Stimulated activated CD8-positive, alpha-beta memory T cell treated with anti-CD3 and anti-CD28 coated beads, Interleukin-15, amount 100 ng/mL, for 24 hours (primary cell): ENCODE measurements at regions not wholly inside any gene's neighbourhood (a gene's known extent, or its start where the extent isn't known, plus 50 kb on each side); places are given as distances from the start of the nearest gene placed in this dataset.
"Not testable (repeated sequence)": the region's sequence is repeated elsewhere in the genome, so short reads cannot be mapped to it uniquely, and the experiment has no call there.

ENCODE experiments used
- DNase-seq: peaks from one replicate; pipeline ENCODE4 v3.0.0-alpha.2; 2020; ENCODE audit warnings: low read depth

DNA sequence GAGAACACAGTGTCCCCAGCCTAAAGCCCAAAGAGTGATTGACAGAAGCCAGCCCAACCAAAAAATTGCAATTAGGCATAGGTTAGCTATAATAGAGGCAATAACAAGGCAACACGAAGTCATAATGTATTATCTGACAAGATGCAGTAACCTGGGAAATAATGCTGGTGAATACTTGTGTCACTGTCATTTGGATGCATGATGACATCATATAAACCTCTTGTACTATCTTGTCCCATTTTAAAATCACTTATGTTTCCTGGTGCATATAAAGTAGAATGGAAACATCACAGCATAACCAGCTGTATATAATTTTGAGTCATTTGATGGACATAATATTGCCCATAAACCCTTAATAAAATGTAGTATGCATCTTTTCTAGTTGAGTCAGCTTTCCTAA, 1138.3 kb upstream of the LRRTM3 start:
- DNase-seq = no peak

DNA sequence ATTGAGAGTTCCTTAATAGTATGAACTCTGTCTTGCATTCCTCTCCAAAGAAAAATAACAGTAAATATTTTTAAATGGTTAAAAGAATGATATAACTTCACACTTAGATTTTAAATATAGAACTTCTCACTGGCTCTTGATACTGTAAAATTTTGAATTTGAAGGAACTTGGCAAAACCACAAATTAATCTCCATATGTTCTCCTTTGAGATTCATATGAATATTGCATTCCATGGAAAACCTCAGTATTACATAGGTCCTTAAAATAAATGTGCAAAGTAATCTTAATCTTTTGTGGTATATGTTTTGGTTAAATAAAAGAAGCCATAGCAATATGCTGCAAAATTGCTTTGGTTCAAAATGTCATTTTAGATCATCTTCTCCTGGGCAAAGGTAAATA, 1137.6 kb upstream of the LRRTM3 start:
- no peak for DNase-seq

DNA sequence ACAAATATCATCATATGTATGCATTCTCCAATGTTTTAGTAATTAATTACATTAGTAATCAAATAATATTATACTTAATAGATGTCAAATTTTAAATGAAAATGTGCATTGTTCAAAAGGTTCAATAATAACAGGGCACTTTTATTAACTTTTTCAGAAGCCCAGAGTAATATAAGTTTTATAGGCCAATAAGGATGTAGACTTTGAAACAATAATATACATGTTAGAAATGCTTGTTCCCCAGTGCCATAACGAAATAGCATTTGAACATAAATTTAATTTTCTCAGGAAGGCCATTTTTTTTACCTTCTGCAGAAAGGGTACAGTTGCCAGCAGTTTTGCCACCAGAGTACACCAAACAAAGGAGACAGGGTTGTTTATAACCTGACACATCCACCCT, 1133.9 kb upstream of the LRRTM3 start:
- no peak for DNase-seq

DNA sequence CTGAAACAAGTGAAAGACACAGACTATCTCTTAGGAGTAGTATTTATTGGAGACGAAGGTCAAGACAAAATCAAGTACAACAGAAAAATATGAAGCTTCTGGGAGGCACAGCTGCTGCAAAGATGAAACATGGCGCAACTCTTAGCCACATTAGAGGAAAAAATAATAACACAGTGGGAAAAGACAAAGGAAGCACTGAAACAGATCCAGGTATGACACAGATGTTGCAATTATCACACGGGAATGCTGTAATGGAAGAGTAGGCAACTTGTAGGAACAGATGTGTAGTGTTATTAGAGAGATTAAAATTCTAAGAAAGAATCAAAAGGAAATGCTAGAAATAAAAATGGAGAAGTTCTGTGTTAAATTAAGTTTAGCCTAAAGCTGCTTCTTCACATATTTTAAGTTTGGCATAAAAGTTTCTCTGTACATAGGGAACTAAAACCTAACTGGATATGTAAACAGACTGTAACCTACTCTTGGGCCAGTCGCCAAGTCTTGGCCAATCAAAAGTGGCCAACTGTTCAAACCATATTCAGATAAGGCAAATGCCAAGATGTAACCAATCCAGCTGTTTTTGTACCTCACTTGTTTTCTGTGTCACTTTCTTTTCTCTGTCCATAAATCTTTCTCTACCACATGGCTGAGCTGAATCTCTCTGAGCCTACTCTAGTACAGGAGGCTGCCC, 1132.0 kb upstream of the LRRTM3 start:
- no peak for DNase-seq

DNA sequence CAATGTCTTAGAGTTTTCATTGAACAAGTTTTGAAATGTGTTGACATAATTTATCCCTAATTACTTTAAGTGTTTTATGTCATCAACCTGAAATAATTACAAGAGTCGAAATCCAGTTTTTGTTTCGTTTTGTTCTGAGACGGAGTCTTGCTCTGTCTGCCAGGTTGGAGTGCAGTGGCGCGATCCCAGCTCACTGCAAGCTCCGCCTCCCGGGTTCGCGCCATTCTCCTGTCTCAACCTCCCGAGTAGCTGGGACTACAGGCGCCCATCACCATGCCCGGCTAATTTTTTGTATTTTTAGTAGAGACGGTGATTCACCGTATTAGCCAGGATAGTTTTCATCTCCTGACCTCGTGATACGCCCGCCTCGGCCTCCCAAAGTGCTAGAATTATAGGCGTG, 1131.0 kb upstream of the LRRTM3 start:
- not testable (repeated sequence) for DNase-seq

DNA sequence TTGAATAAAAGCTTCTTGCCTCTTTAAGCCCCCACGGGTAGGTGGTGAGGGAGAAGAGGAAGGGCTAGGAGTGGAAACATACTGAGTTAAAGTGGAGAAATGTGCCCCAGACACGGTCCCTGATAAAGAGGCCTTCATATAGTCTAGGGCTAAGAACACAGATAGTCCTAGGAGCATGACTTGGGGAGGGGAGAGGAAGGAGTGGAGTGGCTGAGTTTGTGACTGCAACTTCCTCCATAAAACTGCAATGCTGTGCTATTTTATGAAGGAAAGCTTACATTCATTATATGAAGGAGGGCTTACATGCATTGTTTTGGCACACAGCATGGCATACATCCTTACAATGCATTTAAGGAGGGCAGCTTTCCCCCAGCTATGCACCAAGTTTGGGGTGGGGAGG, 1129.4 kb upstream of the LRRTM3 start:
- DNase-seq = no peak

DNA sequence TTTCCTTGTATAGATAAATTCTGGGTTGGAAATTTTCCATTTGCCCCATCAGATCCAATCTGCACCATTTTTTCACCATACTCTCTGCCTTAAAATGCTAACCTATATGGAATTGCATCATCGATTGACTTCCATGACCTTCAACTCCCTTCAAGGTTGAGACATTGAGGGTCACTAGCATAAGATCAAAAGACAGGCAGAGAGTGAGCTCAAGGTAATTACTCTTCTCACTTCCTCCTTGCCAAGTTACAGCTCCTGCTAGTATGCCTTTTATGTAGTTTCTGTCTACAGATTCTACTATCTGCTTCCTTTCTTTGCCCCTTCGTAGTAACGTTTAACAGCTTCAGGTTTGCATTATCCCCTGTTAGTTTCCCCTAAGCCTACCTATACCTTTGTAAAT, 1127.7 kb upstream of the LRRTM3 start:
- DNase-seq = no peak

DNA sequence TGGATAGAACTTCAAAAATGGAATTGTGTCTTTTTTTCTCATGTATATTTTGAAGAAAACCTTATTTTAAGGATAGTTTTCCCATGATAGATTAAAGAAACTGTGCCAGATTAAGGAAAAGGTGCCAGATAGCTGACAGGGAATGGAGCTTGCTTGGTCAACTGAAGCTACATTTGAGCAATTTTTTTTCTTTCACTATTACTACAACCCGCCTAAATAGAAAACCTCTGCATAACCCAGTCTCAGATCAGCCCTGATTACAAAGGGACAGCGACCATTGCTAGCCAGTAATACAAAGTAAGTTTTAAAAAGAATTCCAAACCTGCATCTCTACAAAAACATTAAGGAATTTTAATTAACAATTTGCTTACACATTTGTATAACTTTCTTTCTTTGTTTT, 1123.4 kb upstream of the LRRTM3 start:
- DNase-seq = no peak

DNA sequence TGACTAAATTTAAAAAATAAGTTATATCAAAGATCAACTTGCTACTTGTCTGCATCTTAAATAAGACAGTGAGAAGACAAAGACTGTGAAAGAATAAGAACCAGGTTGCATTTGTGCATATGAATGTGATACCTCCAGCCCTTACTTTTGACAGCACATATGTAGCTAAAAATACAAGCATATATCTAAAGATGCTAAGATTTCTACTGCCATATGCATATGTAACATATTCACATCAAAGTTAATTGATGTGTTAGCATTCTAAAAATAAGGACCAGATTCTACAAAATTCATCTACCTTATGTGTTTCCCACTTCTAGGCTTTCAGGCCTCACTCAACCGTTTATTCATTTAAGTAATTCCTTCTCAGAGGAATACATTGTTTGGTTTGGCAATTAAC, 1120.3 kb upstream of the LRRTM3 start:
- no peak for DNase-seq

DNA sequence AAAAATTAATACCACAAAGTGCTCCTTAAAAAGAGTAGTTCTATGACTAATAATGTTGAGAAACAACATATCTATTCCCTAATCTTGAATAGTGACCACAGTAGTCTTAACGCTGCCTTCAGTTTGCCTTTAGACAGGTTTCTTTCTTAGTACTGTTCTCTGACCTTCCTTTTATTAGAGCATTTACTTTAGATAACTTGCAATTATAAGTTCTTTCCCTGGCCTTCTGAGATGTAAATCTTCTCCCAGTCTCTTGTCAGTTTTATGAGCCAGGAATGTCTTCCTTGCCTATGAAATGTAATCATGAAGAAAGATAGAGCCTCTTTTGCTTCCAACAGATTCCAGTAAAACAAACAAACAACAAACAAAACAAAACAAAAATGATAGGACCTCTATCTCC, 1119.8 kb upstream of the LRRTM3 start:
- no peak for DNase-seq

DNA sequence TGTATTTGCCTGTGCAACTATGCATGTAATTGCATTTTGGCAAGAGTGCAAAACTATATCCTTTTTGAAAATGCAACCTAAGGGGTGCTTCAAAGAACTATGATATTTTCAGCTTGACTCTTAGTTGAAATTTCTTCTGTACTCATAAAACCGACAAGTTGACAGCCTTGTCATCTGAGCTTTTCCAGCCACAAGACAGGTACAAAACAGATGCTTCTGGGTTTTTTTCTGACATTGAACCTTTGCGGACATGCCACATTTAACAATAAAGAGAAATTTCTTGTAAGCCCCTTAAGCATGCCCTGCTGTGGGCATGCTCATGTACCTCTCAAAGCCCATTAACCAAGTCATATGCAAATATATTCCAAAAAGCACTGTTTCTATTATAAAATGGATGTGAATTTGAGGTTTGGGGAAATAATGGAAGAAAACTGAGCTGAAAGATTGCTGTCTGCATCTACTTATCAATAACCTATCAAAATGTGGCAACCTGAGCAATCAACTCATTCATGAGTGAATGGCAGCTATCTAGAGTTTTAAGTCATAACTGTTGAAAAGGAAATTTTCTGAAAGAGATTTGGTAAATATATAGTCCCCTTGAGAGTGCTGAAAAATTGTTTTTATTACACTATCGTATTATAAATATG, 1117.0 kb upstream of the LRRTM3 start:
- DNase-seq = no peak

DNA sequence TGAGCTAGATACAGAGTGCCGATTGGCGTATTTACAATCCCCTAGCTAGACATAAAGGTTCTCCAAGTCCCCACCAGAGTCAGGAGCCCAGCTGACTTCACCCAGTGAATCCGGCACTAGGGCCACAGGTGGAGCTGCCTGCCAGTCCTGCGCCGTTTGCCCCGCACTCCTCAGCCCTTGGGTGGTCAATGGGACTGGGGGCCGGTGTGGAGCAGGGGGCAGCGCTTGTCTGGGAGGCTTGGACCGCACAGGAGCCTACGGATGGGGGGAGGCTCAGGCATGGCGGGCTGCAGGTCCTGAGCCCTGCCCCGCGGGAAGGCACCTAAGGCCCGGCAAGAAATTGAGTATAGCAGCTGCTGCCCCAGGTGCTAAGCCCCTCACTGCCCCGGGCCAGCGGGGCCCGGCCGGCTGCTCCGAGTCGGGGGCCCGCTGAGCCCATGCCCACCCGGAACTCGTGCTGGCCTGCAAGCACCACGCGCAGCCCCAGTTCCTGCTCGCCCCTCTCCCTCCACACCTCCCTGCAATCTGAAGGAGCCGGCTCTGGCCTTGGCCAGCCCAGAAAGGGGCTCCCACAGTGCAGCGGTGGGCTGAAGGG, 1113.8 kb upstream of the LRRTM3 start:
- DNase-seq = no peak

DNA sequence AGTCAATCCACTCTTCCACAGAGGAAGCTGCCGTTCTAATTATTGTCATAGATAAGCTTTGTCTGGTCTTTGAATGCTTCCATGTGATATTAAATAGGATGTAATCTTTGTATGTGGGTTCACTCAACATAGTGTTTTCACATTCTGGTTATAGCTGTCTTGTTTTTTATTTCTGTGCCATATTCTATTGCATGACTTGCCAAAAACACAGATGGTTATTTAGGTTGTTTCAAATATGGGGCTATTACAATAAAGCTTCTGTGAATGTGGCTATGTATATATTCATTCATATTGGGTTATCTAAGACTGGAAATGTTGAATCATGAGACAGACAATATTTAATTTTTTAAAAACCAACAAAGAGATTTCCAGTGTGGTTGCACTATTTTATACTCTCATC, 1109.3 kb upstream of the LRRTM3 start:
- DNase-seq = no peak

DNA sequence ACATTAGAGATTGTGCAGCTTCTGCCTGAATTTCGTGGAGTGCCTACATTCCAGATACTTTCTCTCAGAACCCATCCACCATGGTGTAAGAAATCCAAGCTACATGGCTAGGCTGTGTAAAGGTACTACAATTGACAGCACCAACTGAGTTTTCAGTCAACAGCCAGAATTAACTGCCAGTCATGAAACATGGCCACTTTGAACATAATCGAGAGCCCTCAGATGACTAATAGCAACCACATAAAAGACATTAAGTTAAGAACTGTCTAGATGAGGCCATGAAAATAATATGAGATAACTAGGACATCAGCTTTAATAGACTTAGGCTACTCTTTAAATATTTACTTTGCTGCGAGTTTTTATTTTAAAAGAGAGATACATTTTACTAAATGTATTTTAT, 1106.8 kb upstream of the LRRTM3 start:
- no peak for DNase-seq

DNA sequence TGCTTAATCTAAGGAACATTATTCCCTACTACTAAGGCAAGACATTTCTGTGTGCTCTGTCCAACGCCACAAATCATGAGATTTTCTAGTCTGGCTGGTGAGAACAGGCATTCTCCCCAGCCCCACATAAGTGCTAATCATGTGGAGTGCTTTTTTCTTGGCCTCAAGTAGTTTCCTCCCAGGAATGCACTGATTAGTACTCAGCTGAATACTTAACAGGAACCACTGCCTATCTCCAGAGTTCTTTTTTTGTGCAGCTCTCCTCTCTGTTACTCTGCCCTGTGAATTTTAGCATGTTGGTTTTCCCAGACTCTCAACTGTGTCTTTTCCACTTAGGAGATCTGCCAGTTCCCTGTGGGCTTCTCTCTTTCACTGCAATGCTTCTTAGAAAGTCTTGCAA, 1098.5 kb upstream of the LRRTM3 start:
- DNase-seq = no peak

DNA sequence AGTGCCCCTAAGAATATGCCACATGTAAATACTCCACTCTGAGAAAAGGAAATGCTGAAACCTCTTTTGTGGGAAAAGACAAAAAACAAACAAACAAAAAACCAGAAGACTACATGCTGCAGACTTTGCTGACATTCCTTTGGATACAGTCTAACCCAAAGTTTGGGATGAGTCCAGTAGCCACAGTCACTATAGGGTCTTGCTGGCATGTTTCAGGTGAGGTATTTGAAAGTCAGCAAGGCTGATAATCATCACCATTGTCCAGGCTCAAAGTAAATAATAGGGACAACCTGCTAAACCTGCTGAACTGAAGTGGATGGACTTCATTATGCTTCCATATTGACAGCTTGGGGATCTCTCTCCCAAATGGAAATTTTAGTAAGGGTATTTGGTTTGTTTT, 1087.0 kb upstream of the LRRTM3 start:
- no peak for DNase-seq

DNA sequence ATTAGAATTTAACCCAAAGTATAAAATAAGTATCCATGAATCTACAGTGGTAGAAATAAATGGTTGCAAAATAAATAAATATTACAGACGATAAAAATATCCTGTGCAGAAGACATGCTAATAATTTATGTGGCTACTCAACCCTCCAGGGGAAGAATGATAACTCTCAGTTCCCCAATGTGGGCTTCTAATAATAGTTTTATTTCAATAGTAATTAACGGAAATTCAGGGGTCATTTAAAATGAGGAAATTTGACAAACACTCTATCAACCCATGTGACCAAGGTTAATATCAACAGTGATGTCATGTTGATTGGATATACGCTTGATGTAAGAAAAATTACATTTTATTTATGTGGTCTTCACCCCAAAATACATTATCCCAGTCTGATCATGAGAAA, 1082.6 kb upstream of the LRRTM3 start:
- DNase-seq = no peak

DNA sequence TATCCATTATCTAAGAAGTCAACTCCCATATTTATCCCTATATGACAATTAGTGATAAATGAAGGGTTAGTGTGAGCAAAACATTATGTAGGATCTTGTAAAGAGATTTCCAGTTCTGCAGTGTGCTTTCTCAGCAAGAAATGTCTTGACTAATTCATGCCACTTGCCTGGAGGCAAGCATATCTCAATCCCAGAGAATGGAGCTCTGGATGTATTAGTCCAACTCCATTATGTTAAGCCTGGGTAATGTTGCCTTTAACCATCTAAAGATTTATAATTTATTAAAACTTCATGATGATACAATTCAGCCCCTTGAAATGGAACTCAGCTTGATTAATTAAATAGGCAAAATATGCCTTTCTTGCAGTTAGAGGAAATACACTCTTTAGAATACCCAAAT, 1079.9 kb upstream of the LRRTM3 start:
- no peak for DNase-seq

DNA sequence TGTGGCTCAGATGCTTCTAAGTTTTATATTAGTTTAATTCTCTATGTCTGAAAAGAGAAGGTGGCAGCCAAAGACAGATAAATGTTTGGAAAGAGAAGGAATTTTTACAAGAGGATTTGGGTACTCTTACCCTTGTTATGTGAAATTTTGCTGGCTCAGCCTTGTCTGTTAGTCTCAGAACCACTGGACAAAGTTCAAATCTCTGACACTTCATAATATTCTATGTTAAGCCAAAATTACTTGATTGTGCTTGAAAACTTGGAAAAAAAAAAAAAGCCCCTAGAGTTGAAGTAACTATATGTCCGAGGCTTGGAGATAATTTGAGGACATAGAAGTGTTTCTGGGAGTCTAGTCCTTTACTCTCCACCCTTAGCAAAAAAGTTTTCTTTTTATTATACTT, 1079.3 kb upstream of the LRRTM3 start:
- DNase-seq = no peak

DNA sequence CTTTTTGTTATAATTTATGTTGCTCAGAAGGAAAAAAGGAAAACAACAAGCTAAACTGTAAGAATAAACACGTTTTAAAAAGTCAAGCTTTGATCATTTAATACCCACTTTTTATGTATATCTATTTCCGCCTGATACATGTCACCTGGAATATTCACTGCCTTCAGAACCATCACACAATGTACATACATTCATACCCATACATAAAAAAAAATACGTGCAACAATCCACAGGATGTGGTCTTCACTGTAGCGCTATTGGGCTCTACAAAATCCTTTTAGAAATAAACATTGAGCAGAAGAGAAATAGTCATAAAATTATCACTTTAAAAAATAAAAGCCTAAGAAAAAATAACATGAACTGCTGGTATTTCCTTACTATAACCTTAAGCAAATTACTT, 1078.9 kb upstream of the LRRTM3 start:
- DNase-seq = no peak

DNA sequence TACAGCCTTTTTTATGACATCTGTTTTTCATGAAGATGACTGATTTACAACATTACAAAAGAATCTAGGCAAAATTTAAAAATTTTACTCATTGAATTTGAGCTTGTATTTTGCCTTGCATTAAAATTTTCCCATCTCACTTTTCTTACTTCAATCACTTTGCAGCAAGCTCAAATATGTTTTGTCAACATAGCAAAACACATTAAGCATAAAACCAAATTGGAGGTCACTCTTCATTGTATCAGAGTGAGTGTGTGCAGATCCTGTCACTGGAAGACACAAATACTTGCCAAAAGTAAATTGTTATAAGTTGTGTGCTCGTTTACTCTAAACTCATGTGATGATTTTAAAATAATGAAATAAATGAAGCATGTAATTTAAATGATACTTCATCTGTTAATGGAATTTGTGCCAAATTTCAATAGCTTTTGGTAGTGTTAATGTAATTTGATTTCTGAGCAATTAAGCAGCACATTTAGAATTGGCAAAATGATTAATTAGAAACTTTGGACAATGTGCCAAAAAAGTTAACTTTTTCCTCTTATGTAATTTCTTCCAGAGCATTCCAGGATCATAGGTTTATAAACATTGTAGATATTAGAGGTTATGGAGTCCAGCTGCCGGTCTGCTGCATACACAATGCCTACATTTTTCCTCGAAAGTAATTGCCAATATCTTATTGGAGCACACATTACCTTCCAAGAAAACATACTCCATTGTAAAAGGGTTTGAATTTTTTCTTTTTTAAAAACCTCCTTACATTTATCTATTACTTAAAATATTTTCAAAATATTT, 1078.2 kb upstream of the LRRTM3 start:
- DNase-seq = no peak

DNA sequence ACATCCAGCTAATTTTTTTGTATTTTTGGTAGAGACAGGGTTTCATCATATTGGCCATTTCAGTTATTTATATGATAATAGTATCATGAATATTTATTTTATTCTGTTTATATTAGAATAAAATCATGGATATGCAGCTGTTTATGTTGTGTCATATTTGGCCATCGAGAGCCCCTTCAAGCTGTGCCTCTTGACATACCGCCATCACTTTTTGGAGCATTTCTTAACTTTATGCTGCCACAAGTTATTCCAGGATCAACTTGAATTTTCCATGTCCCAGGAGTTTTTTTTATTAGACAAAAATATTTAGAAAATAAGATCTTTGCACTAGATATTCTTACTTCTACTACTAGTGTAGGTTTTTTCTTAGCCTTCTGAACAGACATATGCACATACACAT, 1067.0 kb upstream of the LRRTM3 start:
- DNase-seq = no peak

DNA sequence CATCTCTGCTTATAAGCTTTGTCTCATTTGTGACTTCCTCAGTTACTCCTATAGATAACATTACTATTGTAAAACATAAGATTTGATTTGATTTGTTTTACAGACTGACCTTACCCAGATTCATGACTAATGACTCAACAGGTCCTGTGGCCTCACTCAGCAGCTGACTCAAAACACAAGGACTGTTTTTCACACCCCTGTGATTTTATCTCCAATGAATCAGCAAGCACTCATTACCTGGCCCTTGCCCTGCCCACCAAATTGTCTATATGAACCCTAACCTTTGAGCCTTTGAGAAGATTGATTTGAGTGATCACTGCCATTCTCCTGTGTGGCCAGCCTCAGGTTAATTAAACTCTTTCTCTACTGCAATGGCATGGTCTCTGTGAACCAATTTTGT, 1064.6 kb upstream of the LRRTM3 start:
- no peak for DNase-seq
